WERI-Rb-1 (cell line): ENCODE measurements at regions not wholly inside any gene's neighbourhood (a gene's known extent, or its start where the extent isn't known, plus 50 kb on each side); places are given as distances from the start of the nearest gene placed in this dataset.

Experiments used
- DNase-seq: peaks from one replicate; pipeline ENCODE4 v3.0.0-alpha.2; 2020
- H3K27ac ChIP-seq: fragments of 250-450 bp; sonication (Bioruptor Pico); 2 replicates; pipeline ENCODE4 v1.5.1; 2020; ENCODE audit warnings: mild to moderate bottlenecking, moderate library complexity
- H3K27me3 ChIP-seq: fragments of 250-450 bp; sonication (Bioruptor Pico); 2 replicates; pipeline ENCODE4 v1.5.1; 2021; ENCODE audit warnings: mild to moderate bottlenecking, low read depth, moderate library complexity; ENCODE audit not compliant: insufficient read depth, severe bottlenecking
- H3K36me3 ChIP-seq: fragments of 250-450 bp; sonication (Bioruptor Pico); 2 replicates; pipeline ENCODE4 v1.5.1; 2020; ENCODE audit warnings: mild to moderate bottlenecking, moderate library complexity
- H3K4me3 ChIP-seq: 2 replicates; pipeline ENCODE4 v1.5.1; 2011; ENCODE audit warnings: low read depth, mild to moderate bottlenecking, control low read depth, low read length
- H3K9me3 ChIP-seq: fragments of 250-450 bp; sonication (Bioruptor Pico); 2 replicates; pipeline ENCODE4 v1.5.1; 2021; ENCODE audit warnings: mild to moderate bottlenecking, moderate library complexity; ENCODE audit not compliant: severe bottlenecking
- TF ChIP-seq, protein P1 (sequence below): IDR thresholded peaks from 2 replicates; pipeline ENCODE4 v1.5.1; 2011; ENCODE audit warnings: low read depth, mild to moderate bottlenecking, control low read depth, inconsistent platforms, low read length

DNA sequence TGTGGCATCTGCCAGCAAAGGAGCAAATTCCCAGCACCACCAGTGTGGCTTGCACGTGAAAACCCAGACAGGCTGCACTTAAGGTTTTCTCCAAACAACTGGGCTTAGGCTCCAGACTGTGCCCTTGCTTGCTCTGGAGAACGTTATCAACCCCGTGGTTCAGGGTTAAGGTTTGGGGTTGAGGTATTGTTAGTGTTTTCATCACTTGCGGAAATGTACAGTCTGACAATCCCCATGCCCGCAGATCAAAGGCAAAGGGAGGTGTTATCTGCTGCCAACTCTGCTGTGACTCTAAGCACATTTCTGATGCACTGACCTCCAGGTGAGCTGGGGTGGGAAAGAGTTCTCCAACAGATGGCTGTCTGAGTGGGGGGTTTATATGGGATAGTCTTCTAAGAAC, 253.5 kb upstream of the NT5C1B start:
- DNase-seq = no peak
- H3K27ac ChIP-seq = no peak overlapping the region

DNA sequence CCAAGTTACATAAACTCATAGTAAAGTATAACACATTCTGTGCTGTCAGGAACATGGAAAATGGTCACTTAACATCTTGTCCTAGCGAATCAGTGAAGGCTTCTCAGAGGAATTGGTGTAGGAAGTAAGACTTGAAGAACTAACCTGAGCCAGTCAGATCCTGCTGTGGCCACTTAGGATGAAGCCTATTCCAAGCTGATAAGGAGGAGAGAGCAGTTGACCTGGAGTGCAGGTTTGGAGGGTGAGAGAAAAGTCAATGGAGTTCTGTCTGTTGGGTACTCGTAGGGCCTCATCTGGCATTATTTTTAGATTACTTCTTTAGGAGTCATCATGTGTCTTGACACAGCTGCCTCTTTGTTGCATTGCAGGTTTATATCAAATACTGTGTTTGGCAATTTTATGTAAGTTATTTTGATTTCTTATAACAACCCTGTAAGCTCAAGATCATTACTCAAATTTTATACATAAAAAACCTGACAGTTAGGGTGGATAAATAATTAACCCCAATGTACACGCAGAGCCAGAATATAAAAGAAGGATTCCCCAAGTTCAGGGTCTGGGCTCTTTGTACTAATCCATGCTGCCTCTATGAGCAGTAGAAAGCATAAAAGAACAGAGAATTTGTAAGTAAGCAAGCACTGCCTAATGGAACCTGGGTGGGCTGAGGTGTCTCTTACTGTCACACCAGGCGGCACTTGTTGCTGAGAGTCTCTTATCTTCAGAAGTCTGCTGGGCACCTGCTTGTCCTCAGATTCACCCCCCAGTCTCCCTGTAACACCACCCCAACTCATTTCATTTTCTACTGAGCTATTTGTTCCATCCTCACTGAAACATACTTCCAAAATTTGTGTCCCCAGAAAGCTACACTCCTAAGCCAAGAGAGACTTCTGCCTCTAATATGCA, 252.1 kb upstream of the NT5C1B start:
- Histone ChIP-seq H3K27ac (no peak overlapping the region), H3K9me3 (no peaks in the 10 kb centered on the region), H3K4me3 (no peak overlapping the region), H3K36me3 (no peaks in the 10 kb centered on the region), H3K27me3 (peaks cover 56% of the 10 kb centered on the region)
- TF ChIP-seq, protein P1, sequence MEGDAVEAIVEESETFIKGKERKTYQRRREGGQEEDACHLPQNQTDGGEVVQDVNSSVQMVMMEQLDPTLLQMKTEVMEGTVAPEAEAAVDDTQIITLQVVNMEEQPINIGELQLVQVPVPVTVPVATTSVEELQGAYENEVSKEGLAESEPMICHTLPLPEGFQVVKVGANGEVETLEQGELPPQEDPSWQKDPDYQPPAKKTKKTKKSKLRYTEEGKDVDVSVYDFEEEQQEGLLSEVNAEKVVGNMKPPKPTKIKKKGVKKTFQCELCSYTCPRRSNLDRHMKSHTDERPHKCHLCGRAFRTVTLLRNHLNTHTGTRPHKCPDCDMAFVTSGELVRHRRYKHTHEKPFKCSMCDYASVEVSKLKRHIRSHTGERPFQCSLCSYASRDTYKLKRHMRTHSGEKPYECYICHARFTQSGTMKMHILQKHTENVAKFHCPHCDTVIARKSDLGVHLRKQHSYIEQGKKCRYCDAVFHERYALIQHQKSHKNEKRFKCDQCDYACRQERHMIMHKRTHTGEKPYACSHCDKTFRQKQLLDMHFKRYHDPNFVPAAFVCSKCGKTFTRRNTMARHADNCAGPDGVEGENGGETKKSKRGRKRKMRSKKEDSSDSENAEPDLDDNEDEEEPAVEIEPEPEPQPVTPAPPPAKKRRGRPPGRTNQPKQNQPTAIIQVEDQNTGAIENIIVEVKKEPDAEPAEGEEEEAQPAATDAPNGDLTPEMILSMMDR = no peak
- no peak for DNase-seq

More for the DNA sequence above, 253.5 kb upstream of the NT5C1B start:
- H3K27me3 ChIP-seq = peaks cover 56% of the 10 kb centered on the region
- no peaks in the 10 kb centered on the region for H3K9me3 ChIP-seq
- no peaks in the 10 kb centered on the region for H3K36me3 ChIP-seq
- no peak overlapping the region for H3K4me3 ChIP-seq
- TF ChIP-seq, protein P1 = no peak

DNA sequence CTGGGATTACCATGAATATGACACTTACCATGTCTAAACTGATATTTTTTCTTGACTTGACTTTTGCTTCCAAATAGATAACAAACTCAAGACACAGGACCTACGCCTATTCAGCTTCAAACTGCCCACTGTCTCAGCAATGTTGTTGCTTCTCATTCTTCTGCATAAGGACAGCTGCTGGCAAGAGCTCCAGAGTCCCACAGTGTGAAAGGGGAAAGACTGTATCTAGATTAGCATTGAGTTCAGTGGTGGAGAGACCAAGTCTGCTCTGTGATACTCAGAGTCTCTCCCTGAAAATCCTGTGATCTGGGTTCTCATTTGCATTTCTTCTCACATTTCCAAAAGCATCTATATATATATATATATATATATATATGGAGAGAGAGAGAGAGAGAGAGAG, 247.9 kb upstream of the NT5C1B start:
- TF ChIP-seq, protein P1 = no peak
- no peaks in the 10 kb centered on the region for H3K36me3 ChIP-seq
- DNase-seq = no peak
- no peaks in the 10 kb centered on the region for H3K9me3 ChIP-seq
- peaks cover 54% of the 10 kb centered on the region for H3K27me3 ChIP-seq
- H3K27ac ChIP-seq = no peak overlapping the region
- H3K4me3 ChIP-seq = no peak overlapping the region

- Histone ChIP-seq H3K36me3 (no peaks in the 10 kb centered on the region), H3K27ac (no peak overlapping the region), H3K9me3 (no peaks in the 10 kb centered on the region), H3K4me3 (no peak overlapping the region), H3K27me3 (peaks cover 52% of the 10 kb centered on the region)
- TF ChIP-seq, protein P1 = no peak
- no peak for DNase-seq
These were observed 247.1 kb upstream of the NT5C1B start for GRCh38 chr2:18836436-18836835.

DNA sequence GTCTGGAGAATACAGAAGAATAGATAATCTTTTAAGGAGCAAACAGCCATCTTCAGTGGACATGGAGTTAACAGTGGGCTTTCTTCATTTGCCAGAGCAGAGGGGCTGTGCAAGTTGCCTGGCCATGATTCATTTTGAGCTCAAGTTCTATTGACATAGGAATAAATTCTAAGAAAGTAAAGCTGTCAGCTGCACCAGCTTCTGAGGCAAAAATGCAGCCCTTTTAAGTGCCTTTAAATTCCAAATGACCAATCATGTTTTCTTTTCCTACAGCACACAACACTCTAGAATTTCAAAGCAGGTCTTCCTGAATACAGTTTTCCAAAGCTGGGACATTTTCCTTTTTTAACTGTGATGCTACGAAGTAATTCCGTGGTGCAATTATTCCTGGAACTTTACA, 246.4 kb upstream of the NT5C1B start:
- H3K4me3 ChIP-seq = no peak overlapping the region
- no peaks in the 10 kb centered on the region for H3K36me3 ChIP-seq
- TF ChIP-seq, protein P1 = no peak
- H3K27me3 ChIP-seq = peaks cover 51% of the 10 kb centered on the region
- H3K27ac ChIP-seq = no peak overlapping the region
- H3K9me3 ChIP-seq = no peaks in the 10 kb centered on the region
- DNase-seq = no peak

DNA sequence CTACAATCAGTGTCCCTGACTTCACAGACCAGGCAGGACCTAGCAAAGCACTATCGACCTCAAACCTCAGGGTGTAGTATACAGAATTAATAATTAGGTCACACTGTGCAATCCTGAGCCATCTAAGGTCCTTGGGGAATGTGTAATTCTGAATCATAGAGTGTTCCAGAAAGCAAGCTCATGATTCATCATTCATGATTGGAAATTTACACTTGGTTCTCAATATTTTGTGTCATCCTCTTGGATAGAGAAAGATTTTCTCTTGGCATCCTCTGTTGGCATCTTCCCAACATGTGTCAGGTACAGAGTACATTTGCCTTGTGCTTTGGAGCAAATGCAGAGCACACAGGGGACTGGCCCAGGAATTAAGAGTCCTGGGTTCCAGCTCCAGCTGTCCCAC, 245.0 kb upstream of the NT5C1B start:
- no peaks in the 10 kb centered on the region for H3K36me3 ChIP-seq
- TF ChIP-seq, protein P1 = no peak
- H3K9me3 ChIP-seq = no peaks in the 10 kb centered on the region
- H3K4me3 ChIP-seq = no peak overlapping the region
- H3K27ac ChIP-seq = no peak overlapping the region
- peaks cover 58% of the 10 kb centered on the region for H3K27me3 ChIP-seq
- DNase-seq = no peak
